Activated T-helper 2 cell treated with anti-CD3 and anti-CD28 coated beads, Interferon-gamma antibody, Interleukin-2, Interleukin-4, amounts not matched to agents 10 μg/mL and 5 μg/mL and 100 μg/mL, durations not matched to agents 14 hours and 24 hours and 36 hours (primary cell): ENCODE measurements at regions not wholly inside any gene's neighbourhood (a gene's known extent, or its start where the extent isn't known, plus 50 kb on each side); places are given as distances from the start of the nearest gene placed in this dataset.

Source experiments
- DNase-seq: peaks from one replicate; pipeline ENCODE4 v3.0.0; 2021; ENCODE audit warnings: low spot score
- H3K27ac Mint-ChIP-seq: one replicate; pipeline ENCODE4 v1.8.0; 2021; ENCODE audit warnings: mixed read lengths
- H3K27me3 Mint-ChIP-seq: one replicate; pipeline ENCODE4 v1.8.0; 2021; ENCODE audit warnings: low read depth, mixed read lengths
- H3K36me3 Mint-ChIP-seq: one replicate; pipeline ENCODE4 v1.8.0; 2021; ENCODE audit warnings: low read depth, mixed read lengths
- H3K4me1 Mint-ChIP-seq: one replicate; pipeline ENCODE4 v1.8.0; 2021; ENCODE audit warnings: low read depth, mixed read lengths
- H3K4me3 Mint-ChIP-seq: one replicate; pipeline ENCODE4 v1.8.0; 2021; ENCODE audit warnings: low read depth, mild to moderate bottlenecking, moderate library complexity, mixed read lengths
- H3K9me3 Mint-ChIP-seq: one replicate; pipeline ENCODE4 v1.8.0; 2021; ENCODE audit warnings: mixed read lengths
- intact Hi-C: fragments of 100-400 bp; cut with micrococcal nuclease; formaldehyde crosslinking; loops from one replicate; pipeline ENCODE4 v1.15.1; 2023

GRCh38 chr22:49449811-49450446 lies 377.7 kb downstream of the BRD1 start:
- H3K27ac Mint-ChIP-seq = no peak overlapping the region
- no peak overlapping the region for H3K4me3 Mint-ChIP-seq
- intact Hi-C loops = no loop called here
- H3K4me1 Mint-ChIP-seq = peaks cover 5% of the 10 kb centered on the region
- peaks cover 13% of the 10 kb centered on the region for H3K27me3 Mint-ChIP-seq
- no peak for DNase-seq
- H3K36me3 Mint-ChIP-seq = no peaks in the 10 kb centered on the region
- no peaks in the 10 kb centered on the region for H3K9me3 Mint-ChIP-seq

- Mint-ChIP-seq H3K27me3 (peaks cover 13% of the 10 kb centered on the region), H3K9me3 (no peaks in the 10 kb centered on the region), H3K4me3 (no peak overlapping the region), H3K4me1 (peaks cover 5% of the 10 kb centered on the region), H3K27ac (no peak overlapping the region), H3K36me3 (no peaks in the 10 kb centered on the region)
- intact Hi-C loops = no loop called here
- DNase-seq = no peak
Measured at GRCh38 chr22:49449377-49449776, 378.3 kb downstream of the BRD1 start.

- Mint-ChIP-seq H3K9me3 (no peaks in the 10 kb centered on the region), H3K4me1 (peaks cover 5% of the 10 kb centered on the region), H3K27me3 (peaks cover 13% of the 10 kb centered on the region), H3K4me3 (no peak overlapping the region), H3K36me3 (no peaks in the 10 kb centered on the region), H3K27ac (no peak overlapping the region)
- no peak for DNase-seq
- intact Hi-C loops = no loop called here
Measured at GRCh38 chr22:49448526-49448925, 379.1 kb downstream of the BRD1 start.

- Mint-ChIP-seq H3K36me3 (no peaks in the 10 kb centered on the region), H3K4me3 (no peak overlapping the region), H3K27ac (no peak overlapping the region), H3K27me3 (peaks cover 13% of the 10 kb centered on the region), H3K9me3 (no peaks in the 10 kb centered on the region), H3K4me1 (peaks cover 5% of the 10 kb centered on the region)
- DNase-seq = no peak
- intact Hi-C loops = no loop called here
Measured at GRCh38 chr22:49447837-49448236, 379.8 kb downstream of the BRD1 start.

GRCh38 chr22:49446759-49447710 lies 380.6 kb downstream of the BRD1 start:
- H3K9me3 Mint-ChIP-seq = no peaks in the 10 kb centered on the region
- intact Hi-C loops = no loop called here
- no peaks in the 10 kb centered on the region for H3K36me3 Mint-ChIP-seq
- H3K27me3 Mint-ChIP-seq = peaks cover 13% of the 10 kb centered on the region
- DNase-seq = no peak
- H3K4me1 Mint-ChIP-seq = peaks cover 5% of the 10 kb centered on the region
- H3K27ac Mint-ChIP-seq = no peak overlapping the region
- no peak overlapping the region for H3K4me3 Mint-ChIP-seq

- Mint-ChIP-seq H3K9me3 (no peaks in the 10 kb centered on the region), H3K27me3 (peaks cover 13% of the 10 kb centered on the region), H3K27ac (no peak overlapping the region), H3K4me1 (peaks cover 5% of the 10 kb centered on the region), H3K4me3 (no peak overlapping the region), H3K36me3 (no peaks in the 10 kb centered on the region)
- intact Hi-C loops = no loop called here
- no peak for DNase-seq
Measured at GRCh38 chr22:49446145-49446758, 381.4 kb downstream of the BRD1 start.

GRCh38 chr22:49444781-49445180 lies 382.9 kb downstream of the BRD1 start:
- H3K4me3 Mint-ChIP-seq = no peak overlapping the region

GRCh38 chr22:49440931-49441330 lies 386.7 kb downstream of the BRD1 start:
- intact Hi-C loops = no loop called here
- no peak for DNase-seq
- no peaks in the 10 kb centered on the region for H3K36me3 Mint-ChIP-seq
- no peaks in the 10 kb centered on the region for H3K27me3 Mint-ChIP-seq
- peaks cover 3% of the 10 kb centered on the region for H3K4me1 Mint-ChIP-seq
- H3K4me3 Mint-ChIP-seq = no peak overlapping the region
- no peak overlapping the region for H3K27ac Mint-ChIP-seq
- H3K9me3 Mint-ChIP-seq = no peaks in the 10 kb centered on the region

More at GRCh38 chr22:49444781-49445180, 382.9 kb downstream of the BRD1 start:
- Mint-ChIP-seq H3K9me3 (no peaks in the 10 kb centered on the region), H3K4me1 (peaks cover 5% of the 10 kb centered on the region), H3K36me3 (no peaks in the 10 kb centered on the region), H3K27ac (no peak overlapping the region), H3K27me3 (peaks cover 4% of the 10 kb centered on the region)
- intact Hi-C loops = no loop called here
- DNase-seq = no peak

- H3K36me3 Mint-ChIP-seq = no peaks in the 10 kb centered on the region
- no peak for DNase-seq
- H3K9me3 Mint-ChIP-seq = no peaks in the 10 kb centered on the region
- H3K27me3 Mint-ChIP-seq = no peaks in the 10 kb centered on the region
- intact Hi-C loops = no loop called here
- no peak overlapping the region for H3K4me3 Mint-ChIP-seq
- no peaks in the 10 kb centered on the region for H3K4me1 Mint-ChIP-seq
- H3K27ac Mint-ChIP-seq = no peak overlapping the region
Measured at GRCh38 chr22:49439373-49439772, 388.3 kb downstream of the BRD1 start.

GRCh38 chr22:49437956-49438355 lies 389.7 kb downstream of the BRD1 start:
- no peak for DNase-seq
- Mint-ChIP-seq H3K4me1 (no peaks in the 10 kb centered on the region), H3K4me3 (no peak overlapping the region), H3K27me3 (no peaks in the 10 kb centered on the region), H3K9me3 (no peaks in the 10 kb centered on the region), H3K36me3 (no peaks in the 10 kb centered on the region), H3K27ac (no peak overlapping the region)
- intact Hi-C loops = no loop called here

- no peaks in the 10 kb centered on the region for H3K27me3 Mint-ChIP-seq
- no peak overlapping the region for H3K27ac Mint-ChIP-seq
- no peak overlapping the region for H3K4me3 Mint-ChIP-seq
- H3K4me1 Mint-ChIP-seq = no peaks in the 10 kb centered on the region
- DNase-seq = no peak
- no peaks in the 10 kb centered on the region for H3K9me3 Mint-ChIP-seq
- H3K36me3 Mint-ChIP-seq = no peaks in the 10 kb centered on the region
- intact Hi-C loops = no loop called here
Measured at GRCh38 chr22:49437356-49437755, 390.3 kb downstream of the BRD1 start.

GRCh38 chr22:49436056-49436455 lies 391.6 kb downstream of the BRD1 start:
- peaks cover 1% of the 10 kb centered on the region for H3K27me3 Mint-ChIP-seq
- no peak overlapping the region for H3K27ac Mint-ChIP-seq
- intact Hi-C loops = no loop called here

GRCh38 chr22:49435596-49435995 lies 392.1 kb downstream of the BRD1 start:
- DNase-seq = no peak
- Mint-ChIP-seq H3K27me3 (peaks cover 1% of the 10 kb centered on the region), H3K4me1 (no peaks in the 10 kb centered on the region), H3K9me3 (no peaks in the 10 kb centered on the region), H3K36me3 (no peaks in the 10 kb centered on the region), H3K4me3 (no peak overlapping the region), H3K27ac (no peak overlapping the region)
- intact Hi-C loops = no loop called here

More at GRCh38 chr22:49436056-49436455, 391.6 kb downstream of the BRD1 start:
- Mint-ChIP-seq H3K4me1 (no peaks in the 10 kb centered on the region), H3K9me3 (no peaks in the 10 kb centered on the region), H3K36me3 (no peaks in the 10 kb centered on the region), H3K4me3 (no peak overlapping the region)
- DNase-seq = no peak
